ENCODE measurements at regions not wholly inside any gene's neighbourhood (a gene's known extent, or its start where the extent isn't known, plus 50 kb on each side); places are given as distances from the start of the nearest gene placed in this dataset.
A peak's percentile ranks its signal among the peaks of the same experiment; 100 is the strongest.

DNA sequence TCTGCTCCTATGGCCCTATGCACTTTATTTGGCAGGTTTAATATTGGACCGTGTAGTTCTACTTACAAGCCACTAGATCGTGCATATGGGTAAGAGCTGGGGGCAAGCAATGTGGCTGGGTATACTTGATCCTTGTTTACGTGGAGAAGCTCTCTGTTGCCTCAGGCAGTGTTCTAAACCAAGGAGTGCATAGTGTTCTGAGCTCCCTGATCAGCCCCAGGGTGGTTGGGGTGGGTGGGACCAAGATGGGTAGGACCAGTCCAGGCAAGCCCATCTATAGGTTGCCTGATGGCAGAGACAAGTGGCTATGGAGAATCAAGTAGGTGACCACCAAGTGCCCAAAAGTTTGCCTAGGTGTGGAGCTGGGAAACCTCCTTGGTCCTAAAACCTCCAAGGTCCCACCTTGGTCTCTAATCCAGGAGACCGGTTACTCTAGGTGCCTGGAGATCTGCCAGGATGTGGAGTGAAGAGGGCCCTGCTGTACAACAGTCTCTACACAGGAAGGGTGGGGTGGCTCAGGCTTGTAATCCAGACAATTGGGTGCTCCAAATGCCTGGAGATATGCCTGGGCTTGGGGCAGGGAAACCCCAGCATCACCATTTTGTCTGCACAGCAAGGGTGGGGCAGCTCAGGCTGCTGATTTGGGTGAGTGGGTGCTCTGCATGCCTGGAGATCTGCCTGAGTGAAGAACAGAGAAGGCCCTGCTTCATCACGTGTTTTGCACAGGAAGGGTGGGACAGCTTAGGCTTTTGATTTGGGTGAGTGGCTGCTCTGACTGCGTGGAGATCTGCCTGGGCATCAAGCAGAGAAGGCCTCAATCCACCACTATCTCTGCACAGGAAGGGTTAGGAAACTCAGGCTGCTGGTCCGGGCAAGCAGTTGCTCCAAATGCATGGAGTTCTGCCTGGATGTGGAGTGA lies 659.8 kb downstream of the TLE4 start:
- no peak for DNase-seq (ENCODE audit: low spot score)

DNA sequence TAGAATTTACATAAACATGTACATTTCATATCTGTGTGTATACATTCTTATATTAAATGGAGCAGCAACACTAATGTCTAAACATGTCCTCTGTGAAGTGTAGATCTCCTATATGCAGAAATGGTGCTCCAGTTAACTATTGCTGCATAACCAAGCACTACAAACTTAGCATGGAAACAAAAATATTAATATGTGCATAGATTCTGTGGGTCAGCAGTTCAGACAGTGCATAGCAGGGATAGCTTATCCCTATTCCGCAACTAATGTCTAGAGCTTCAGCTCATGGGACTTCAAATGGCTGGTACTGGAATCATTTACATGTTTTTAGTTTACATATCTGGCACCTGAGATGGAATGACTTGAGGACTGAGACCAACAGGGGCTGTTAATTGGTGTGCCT lies 652.1 kb downstream of the TLE4 start:
- DNase-seq (ENCODE audit: low spot score) = no peak

DNA sequence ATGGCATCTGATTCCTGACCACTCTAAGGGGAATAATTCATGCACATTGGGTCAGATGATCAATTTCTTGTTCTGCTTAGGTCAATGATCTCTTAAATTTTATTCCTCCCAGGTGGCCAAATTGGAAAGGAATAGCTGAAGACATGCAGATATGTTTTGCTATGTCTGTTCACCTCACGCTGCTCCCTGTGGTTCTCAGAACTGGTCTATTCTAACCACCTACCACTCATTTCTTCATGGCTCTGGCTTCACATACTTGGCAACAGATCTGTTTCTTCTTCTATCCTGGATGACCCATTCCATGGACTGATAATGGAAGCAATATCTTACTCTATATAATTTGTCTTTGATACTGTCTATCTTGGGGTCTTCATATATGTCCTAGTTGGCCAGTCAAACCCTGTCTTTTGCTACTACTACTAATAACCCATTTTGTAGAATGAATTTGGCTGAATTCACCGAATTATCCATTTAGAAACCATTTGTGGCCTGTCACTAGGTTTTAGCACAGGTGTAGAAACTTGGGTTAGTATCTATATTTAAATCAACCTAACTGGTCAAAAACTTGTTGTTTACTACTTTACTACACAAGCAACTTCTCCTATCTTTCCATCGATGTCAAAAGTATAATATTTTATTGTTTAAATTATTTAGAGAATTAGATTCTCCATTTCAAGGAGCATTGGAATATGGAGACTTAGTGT lies 650.9 kb downstream of the TLE4 start:
- DNase-seq (ENCODE audit: low spot score) = no peak

DNA sequence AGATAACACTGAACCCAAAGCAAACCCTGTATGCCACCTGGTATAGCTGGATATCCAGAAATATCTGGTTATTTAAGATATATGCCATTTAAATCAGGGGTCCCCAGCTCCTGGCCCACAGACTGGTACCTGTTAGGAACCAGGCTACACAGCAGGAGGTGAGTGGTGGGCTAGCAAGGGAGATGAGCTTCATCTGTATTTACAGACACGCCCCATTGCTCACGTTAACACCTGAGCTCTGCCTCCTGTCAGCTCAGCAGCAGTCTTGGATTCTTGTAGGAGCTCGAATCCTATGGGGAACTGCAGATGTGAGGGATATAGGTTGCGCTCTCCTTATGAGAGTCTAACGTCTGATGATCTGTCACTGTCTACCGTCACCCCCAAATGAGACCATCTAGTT lies 646.6 kb downstream of the TLE4 start:
- no peak for DNase-seq (ENCODE audit: low spot score)

DNA sequence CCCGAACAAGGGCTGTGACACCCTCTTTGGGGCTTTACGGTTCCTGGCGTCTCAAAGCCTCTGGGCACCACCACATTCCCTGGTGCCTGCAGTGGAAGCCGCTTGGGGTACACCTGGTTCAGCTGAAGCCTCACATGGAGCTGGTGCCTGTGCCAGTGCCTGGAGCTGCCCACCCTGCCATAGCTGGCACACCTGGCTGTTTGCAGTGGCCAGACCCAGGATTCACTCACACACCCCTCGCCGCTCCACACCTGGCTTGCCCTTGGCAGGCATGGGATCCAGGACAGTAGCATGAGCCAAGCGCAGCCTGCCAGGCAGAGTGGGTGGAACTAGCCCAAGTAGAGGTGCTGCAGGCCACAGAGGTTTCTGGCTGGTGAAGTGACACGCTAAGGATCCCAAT lies 641.8 kb downstream of the TLE4 start:
- DNase-seq (ENCODE audit: low spot score) = no peak

DNA sequence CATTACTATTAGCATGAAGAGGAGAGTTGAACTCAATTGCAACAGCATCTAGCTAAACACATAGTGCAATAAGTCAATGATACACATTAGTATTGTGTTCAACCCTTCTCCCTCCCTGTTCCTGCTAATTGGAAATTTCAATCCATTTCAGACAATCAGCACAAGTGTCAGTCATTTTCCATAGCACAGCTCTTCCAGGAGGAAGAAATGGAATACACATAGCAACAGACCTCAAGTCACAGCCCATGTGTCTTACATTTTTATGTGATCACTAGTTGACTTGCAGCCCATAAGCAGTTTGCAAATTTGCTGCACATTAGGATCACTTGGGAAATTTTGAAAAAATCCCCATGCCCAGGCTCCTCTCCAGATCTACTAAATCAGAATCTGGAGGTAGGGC lies 636.9 kb downstream of the TLE4 start:
- DNase-seq (ENCODE audit: low spot score) = no peak

DNA sequence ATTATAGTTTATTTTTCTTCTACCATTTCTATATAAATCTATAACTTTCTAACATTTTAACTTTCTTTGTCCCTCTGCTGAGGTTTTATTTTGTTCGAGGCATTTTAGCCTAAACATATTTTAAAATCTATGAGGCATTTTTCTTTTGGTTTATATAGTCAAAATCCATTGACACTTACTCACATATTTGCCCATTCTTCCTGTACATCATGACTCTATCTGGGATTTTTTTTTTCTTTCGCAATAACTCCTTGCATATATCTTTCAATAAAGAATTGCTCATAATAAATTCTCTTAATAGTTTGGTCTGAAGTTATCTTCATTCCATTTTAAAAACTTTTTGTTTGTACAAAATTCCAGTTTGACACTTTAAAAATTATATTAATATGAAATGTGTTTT lies 632.3 kb downstream of the TLE4 start:
- no peak for DNase-seq (ENCODE audit: low spot score)

DNA sequence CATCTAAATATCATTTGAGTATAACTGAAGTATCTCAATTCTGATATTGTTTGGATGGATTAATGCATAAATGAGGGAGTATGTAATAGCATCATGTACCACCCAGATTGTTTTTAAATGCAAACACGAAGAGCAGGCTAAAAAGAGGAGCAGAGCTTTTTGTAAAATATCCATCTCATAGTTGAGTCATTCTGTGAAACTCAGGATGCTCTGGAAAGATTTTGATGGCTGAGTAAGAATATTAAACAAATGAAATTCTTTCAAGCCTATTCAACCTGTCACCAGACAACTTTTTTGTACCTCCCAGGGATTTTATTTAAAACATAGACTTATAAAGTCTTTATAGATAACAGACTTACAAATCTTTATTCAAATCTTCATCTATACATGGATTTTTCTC lies 625.9 kb downstream of the TLE4 start:
- DNase-seq (ENCODE audit: low spot score) = no peak

DNA sequence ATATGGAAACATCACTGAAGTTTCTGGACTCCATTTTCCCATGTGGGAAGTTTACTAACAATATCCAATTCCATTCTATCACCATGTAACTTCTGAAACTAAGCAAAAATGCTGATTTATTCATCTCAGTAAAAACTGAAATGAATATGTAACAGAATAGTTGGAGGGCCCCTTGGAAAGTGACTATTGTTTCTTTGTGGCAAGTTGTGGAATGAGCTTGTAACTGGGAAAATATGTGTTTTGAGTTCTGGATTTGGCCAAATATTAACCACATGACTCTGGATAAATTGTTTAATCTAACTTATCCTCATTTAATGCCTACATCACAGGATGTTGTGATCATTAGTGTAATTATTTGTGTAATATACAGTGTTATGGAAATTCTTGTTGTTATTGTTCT lies 619.3 kb downstream of the TLE4 start:
- DNase-seq (ENCODE audit: low spot score) = no peak

DNA sequence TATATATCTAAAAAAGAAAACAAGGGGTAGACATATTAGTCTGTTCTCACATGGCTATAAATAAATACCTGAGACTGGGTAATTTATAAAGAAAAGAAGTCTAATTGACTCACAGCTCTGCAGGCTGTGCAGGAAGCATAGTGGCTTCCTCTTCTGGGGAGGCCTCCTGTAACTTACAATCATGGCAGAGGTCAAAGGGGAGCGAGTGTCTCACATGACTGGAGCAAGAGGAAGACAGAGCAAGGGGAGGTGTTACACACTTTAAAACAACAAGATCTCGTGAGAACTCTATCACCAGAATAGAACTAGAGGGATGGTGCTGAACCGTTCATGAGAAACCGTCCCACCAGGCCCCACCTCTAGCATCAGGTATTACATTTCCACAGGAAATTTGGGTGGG lies 616.8 kb downstream of the TLE4 start:
- DNase-seq (ENCODE audit: low spot score) = no peak

DNA sequence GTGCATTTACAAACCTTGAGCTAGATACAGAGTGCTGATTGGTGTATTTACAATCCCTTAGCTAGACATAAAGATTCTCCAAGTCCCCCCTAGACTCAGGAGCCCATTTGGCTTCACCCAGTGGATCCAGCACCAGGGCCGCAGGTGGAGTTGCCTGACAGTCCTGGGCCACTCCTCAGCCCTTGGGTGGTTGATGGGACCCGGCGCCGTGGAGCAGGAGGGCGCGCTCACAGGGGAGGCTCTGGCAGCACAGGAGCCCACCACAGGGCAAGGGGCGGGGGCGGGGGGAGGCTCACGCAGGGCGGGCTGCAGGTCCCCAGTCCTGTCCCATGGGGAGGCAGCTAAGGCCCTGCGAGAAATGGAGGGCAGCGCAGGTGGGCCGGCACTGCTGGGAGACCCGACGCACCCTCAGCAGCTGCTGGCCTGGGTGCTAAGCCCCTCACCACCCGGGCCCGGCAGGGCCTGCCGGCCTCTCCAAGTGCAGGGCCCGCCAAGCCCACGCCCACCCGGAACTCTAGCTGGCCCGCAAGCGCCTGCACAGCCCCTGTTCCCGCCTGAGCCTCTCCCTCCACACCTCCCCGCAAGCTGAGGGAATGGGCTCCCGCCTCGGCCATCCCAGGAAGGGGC lies 613.5 kb downstream of the TLE4 start:
- no peak for DNase-seq (ENCODE audit: low spot score)

DNA sequence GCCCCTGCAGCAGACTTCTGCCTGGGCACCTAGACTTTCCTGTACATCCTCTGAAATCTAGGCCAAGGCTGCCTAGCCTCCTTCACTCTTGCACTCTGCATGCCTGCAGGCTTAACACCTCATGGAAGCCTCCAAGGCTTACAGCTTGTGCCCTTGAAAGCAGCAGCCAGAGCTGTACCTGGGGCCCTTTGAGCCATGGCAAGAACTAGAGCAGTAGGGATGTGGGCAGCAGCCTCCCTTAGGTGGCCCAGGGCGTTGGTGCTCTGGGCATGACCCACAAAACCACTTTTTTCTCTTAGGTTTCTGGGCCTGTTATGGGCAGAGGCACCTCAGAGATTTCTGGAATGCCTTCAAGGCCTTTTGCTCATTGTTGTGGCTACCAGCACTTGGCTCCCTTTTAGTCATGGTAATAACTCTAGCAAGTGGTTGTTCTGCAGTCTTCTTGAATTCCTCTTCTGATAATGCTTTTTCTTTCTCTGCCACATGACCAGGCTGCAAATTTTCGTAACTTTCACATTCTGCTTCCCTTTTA lies 606.2 kb downstream of the TLE4 start:
- no peak for DNase-seq (ENCODE audit: low spot score)

DNA sequence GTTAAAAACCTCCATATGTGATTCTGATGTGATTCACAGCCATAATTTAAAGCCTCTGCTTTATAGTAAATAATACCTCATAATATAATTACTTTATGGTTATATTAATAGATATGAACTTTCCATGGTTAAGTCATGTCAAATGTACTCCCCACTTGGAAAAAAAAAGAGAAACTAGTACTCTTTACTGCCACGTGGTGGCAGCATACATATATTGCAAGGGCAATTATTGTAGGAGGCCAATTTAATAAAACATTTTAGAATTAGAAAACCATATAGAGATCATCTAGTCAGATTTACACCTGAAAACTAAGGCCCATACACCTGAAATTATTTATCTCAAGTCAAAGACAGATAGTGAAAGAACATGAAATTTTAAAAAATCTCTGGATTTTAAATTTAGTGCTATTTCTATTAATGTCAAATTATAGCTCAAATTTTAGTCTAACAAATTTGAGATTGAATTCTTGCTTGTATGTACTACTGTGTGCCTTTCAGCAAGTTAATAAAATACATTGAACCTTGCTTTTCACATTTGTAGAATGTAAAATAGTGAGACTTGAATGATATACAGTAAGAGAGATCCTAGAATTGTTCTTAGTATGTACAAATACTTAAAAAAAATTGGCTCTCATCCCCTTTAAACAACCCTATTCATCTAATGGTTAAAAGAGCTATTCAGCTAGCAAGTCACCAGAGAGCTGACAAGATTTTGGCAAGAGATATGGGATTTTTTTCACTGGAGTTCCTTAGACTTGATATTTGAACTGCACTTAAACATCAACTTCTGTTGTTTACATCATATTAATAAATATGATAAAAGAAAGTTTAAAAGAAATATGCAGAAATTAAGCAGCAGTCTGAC lies 603.8 kb downstream of the TLE4 start:
- peak; percentile 25 for DNase-seq (ENCODE audit: low spot score)

DNA sequence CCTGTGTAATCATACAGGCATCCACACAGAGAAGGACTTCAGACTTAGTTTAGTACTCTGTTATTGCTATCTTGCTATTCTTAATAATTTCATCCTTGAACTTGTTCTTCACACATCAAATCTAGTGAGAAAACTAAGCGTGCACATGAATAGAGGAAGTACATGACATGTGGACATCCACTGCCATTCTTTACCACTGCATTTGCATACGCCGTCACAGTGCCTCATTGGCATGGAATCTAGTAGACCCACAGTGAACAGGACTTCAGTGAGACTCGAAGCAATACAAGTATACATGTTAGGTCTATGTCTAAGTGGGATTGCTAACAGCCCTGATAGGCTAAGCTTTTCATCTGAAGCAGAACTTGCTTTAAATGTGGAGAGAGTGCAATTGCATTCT lies 592.1 kb downstream of the TLE4 start:
- no peak for DNase-seq (ENCODE audit: low spot score)

DNA sequence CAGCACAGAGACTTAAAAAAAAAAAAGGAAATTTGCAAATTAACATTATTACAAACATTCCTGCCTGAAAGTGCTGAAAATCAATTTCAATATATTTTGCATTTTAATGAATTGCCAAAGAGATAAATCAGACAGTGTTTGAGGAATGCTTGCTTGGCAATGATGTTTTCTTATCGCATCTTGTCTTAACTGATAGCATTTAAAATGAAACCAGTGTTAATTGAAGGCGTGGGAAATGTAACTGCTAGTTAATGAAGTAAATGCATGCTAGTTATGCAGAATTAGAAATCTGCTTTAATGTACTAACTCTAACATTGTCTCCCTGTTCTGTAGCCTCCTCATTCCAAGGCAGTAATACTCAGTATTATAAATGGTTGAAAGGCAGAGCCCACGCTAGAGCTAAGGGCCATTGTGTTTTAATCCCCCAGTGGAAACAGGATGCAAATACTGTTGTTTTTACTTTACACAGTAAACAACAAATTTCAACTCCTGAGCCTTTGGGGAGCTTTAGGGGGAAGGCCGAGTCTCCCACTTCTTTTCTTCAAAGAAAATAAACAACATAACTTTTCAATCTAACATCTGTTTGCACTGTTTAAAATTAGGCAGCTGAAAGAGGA lies 586.9 kb downstream of the TLE4 start:
- no peak for DNase-seq (ENCODE audit: low spot score)

DNA sequence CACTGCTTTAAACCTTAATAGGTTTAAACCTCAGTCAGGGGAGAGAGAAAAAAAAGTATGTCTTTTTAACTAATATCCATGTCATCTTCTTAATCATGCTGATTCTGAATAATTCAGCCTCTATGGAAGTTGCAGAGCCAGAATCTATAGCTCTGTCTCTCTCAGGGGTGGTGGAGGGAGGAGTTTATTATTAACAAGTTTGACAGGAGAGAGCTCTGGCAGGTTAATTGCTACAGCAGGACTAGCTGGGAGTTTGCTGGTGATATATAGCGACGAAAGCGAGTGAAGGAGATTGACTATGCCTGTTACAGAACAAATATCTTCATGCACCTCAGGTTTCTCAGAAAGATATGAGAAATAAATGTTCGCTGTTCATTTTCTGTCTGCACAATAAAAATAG lies 586.4 kb downstream of the TLE4 start:
- DNase-seq (ENCODE audit: low spot score) = no peak

DNA sequence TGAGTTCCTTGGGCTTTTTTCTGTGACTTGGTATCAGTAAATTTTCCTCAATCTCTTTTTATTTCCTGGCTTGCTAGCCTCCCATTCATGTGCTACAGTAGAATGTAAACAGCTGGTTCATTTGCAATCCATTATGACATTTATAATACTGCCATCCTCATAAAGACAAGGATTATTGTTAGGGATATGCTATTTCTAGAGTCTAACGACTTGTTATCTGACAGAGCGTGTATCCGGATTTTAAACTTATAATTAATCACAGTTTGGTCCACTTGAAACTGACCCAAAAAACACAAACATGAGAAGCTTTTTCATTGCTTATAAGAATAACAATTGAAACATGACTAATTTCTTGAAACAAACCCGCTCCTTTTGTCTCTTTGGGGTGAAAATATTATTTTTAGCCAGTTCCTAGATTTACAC lies 585.8 kb downstream of the TLE4 start:
- DNase-seq (ENCODE audit: low spot score) = no peak

DNA sequence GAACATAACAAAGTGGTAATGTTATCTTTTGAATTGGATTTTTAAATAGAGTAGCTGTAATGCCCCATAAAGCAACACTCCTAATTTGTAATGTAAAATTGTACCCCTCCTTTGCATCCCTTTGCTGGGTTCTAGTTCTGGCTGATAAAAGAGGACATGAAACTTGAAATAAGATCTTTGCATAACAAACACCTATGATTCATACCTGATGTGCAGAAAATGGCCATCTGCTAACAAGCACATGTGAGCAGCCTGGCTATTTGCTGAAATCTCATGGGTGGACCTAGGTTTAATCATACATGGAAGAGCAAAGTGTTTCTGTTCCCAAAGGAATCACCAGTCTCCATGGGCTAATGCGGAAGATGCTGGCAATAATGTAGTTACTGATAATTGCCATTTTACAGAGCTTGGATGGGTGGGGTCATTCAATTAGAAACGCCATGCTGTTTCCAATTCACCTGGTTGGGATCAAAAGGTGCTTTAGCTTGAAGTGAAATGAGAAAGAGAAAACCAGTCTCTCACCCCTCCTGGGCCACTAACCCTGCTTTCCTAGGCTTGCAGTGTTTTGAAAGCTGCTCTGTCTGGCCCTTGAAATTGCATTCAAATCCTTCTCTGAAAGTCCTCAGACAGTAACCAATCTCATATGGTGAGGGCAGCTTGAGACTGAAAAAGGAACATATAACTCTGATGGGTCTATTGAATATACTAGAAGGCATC lies 585.1 kb downstream of the TLE4 start:
- no peak for DNase-seq (ENCODE audit: low spot score)

DNA sequence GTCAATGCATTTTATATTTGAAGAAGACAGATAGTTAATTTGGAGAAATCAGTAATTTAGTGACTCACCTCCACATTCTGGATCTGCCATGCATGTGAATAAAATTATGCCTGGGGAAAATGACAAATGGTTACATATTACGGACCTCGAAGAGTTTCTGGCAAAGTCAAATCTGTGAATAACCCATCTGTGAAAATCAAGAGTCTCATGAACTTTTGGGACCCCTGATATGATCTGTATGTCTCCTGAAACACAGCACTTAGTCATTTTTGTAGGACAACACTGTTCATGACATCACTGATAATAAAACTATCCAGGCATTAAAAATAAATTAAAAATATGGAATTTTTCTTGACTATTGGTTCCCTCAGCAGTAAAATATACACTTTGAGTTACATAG lies 584.5 kb downstream of the TLE4 start:
- no peak for DNase-seq (ENCODE audit: low spot score)

DNA sequence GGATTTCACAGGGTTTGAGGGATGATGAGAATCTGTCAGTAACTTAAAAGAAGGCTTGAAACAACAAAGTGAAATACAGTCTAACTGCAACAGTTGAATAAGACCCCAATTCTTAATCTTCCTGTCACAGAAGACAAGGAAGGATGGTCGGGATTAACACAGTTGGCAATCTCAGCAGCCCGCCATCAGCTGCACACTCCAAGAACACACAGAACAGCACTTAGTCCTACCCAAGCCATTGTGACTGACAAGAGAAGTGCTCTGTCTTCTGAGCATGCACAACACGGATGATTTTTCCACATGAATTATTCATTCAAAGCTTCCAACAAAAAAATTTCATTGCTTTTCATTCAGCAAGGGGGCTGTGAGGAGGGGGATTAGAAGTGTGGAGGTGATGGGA lies 576.1 kb downstream of the TLE4 start:
- DNase-seq (ENCODE audit: low spot score) = no peak

DNA sequence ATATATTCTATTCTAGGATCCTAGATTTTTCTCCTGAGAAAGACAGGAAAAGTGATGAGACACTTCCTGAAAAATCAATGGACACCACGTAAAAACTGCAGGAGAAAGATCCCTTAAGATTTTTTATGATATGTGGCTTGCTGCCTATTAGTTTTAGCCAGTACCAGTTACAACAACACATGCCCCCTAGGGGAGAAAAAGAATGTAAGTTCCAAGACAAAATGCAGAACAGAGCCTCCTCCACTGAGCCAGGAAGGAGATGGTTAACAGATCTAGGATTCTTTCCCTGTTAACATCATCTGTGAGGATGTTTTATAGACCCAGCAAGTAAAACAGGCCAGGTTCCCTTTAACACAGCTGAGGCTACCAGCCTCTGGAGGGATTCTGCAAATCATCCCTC lies 574.7 kb downstream of the TLE4 start:
- no peak for DNase-seq (ENCODE audit: low spot score)

All from cerebellar cortex (tissue), 1 donor.